ENCODE measurements at regions not wholly inside any gene's neighbourhood (a gene's known extent, or its start where the extent isn't known, plus 50 kb on each side); places are given as distances from the start of the nearest gene placed in this dataset.

GRCh38 chr12:107560899-107561285 is 124.7 kb upstream of the PWP1 start:
- CTCF ChIA-PET: interaction anchor here (1.6 kb wide), 1 partner anchor 427 kb away, joined by 4 read pairs; no protein-coding TSS in a partner anchor
- no peak for TF ChIP-seq WT1 (tag by site-specific recombination; IDR thresholded peaks at IDR 0.05)
- TF ChIP-seq PRDM1 (tag by site-specific recombination; IDR thresholded peaks at IDR 0.05): no peak
- TF ChIP-seq ZNF223 (tag by site-specific recombination; IDR thresholded peaks at IDR 0.05): no peak
- no peak for TF ChIP-seq ZNF518A (tag by site-specific recombination; conservative IDR thresholded peaks at IDR 0.05; ENCODE audit: low read depth)
- TF ChIP-seq ZSCAN23 (tag by site-specific recombination; IDR thresholded peaks at IDR 0.05): no peak

GRCh38 chr12:107564946-107565345 is 120.7 kb upstream of the PWP1 start:
- H3K4me3 ChIP-seq (ENCODE audit: low read depth, low read length): no peak overlapping the region
- ChIA-PET CTCF (interaction anchor here (0.5 to 1.5 kb wide), 5 partner anchors 14 to 595 kb away, joined by 3 to 5 read pairs (median 4); no protein-coding TSS in a partner anchor), POLR2A (no interaction called here)
- TF ChIP-seq ZSCAN16 (tag by site-specific recombination; IDR thresholded peaks at IDR 0.05) (0 out of 2 replicates have a peak, but pooled peaks have one; percentile 13), EGR2 (tag by site-specific recombination; IDR thresholded peaks at IDR 0.05; ENCODE audit: low read depth) (no peak), ZNF654 (tag by site-specific recombination; IDR thresholded peaks at IDR 0.05; ENCODE audit: low read depth) (peak; percentile 26; the same call in 1 of the 2 replicates)
- no peak overlapping the region for H3K27ac ChIP-seq (ENCODE audit: extremely low read depth, low read depth, low read length)
- H3K4me1 ChIP-seq (ENCODE audit: control insufficient read depth, insufficient read depth, low read length): no peaks in the 10 kb centered on the region
- H3K36me3 ChIP-seq (ENCODE audit: control insufficient read depth in 2 of 2, insufficient read depth in 1 of 2, low read length in 2 of 2): no peaks in the 10 kb centered on the region
- no peaks in the 10 kb centered on the region for H3K9me3 ChIP-seq (ENCODE audit: control insufficient read depth, insufficient read depth, low read depth, low read length)

More at GRCh38 chr12:107560899-107561285, 124.7 kb upstream of the PWP1 start:
- Histone ChIP-seq H3K4me3 (ENCODE audit: low read depth, low read length) (no peak overlapping the region), H3K9me3 (ENCODE audit: control insufficient read depth, insufficient read depth, low read depth, low read length) (no peaks in the 10 kb centered on the region), H3K4me1 (ENCODE audit: control insufficient read depth, insufficient read depth, low read length) (no peaks in the 10 kb centered on the region), H3K36me3 (ENCODE audit: control insufficient read depth in 2 of 2, insufficient read depth in 1 of 2, low read length in 2 of 2) (no peaks in the 10 kb centered on the region), H3K27ac (ENCODE audit: extremely low read depth, low read depth, low read length) (no peak overlapping the region)
- POLR2A ChIA-PET: no interaction called here

- POLR2A ChIA-PET: no interaction called here
- H3K4me3 ChIP-seq (ENCODE audit: low read depth, low read length): no peak overlapping the region
- H3K4me1 ChIP-seq (ENCODE audit: control insufficient read depth, insufficient read depth, low read length): no peaks in the 10 kb centered on the region
- no peak for TF ChIP-seq ZNF76 (tag by site-specific recombination; IDR thresholded peaks at IDR 0.05; ENCODE audit: borderline replicate concordance, low read depth)
- no peak for TF ChIP-seq ZNF202 (tag by site-specific recombination; IDR thresholded peaks at IDR 0.05; ENCODE audit: borderline replicate concordance)
- TF ChIP-seq HOXA7 (CRISPR knock-in tag; IDR thresholded peaks at IDR 0.05; ENCODE audit: borderline replicate concordance): no peak
- no peak for TF ChIP-seq ZNF707 (tag by site-specific recombination; IDR thresholded peaks at IDR 0.05)
- no peak for TF ChIP-seq ZNF23 (tag by site-specific recombination; IDR thresholded peaks at IDR 0.05; ENCODE audit: borderline replicate concordance)
- TF ChIP-seq ZNF658 (tag by site-specific recombination; IDR thresholded peaks at IDR 0.05): no peak
- TF ChIP-seq ZNF354C (tag by site-specific recombination; IDR thresholded peaks at IDR 0.05; ENCODE audit: borderline replicate concordance, low read depth): no peak
- no peak for TF ChIP-seq ZNF529 (tag by site-specific recombination; IDR thresholded peaks at IDR 0.05; ENCODE audit: insufficient replicate concordance)
- no peak for TF ChIP-seq ZNF692 (tag by site-specific recombination; IDR thresholded peaks at IDR 0.05)
- no peak for TF ChIP-seq ZNF404 (tag by site-specific recombination; IDR thresholded peaks at IDR 0.05)
- TF ChIP-seq ZFP3 (tag by site-specific recombination; IDR thresholded peaks at IDR 0.05; ENCODE audit: low read depth): no peak
- no peak for TF ChIP-seq REST (tag by site-specific recombination; IDR thresholded peaks at IDR 0.05)
- TF ChIP-seq ZNF274 (IDR thresholded peaks at IDR 0.05; ENCODE audit: low read length): no peak
- TF ChIP-seq ZNF274 (tag by site-specific recombination; IDR thresholded peaks at IDR 0.05; ENCODE audit: borderline replicate concordance): no peak
- TF ChIP-seq KLF8 (tag by site-specific recombination; IDR thresholded peaks at IDR 0.05): no peak
- H3K27ac ChIP-seq (ENCODE audit: extremely low read depth, low read depth, low read length): no peak overlapping the region
- H3K36me3 ChIP-seq (ENCODE audit: control insufficient read depth in 2 of 2, insufficient read depth in 1 of 2, low read length in 2 of 2): no peaks in the 10 kb centered on the region
- H3K9me3 ChIP-seq (ENCODE audit: control insufficient read depth, insufficient read depth, low read depth, low read length): no peaks in the 10 kb centered on the region
- CTCF ChIA-PET: interaction anchor here (0.5 to 1.5 kb wide), 6 partner anchors 14 to 596 kb away, joined by 3 to 5 read pairs (median 3); no protein-coding TSS in a partner anchor
These were observed 120.0 kb upstream of the PWP1 start for GRCh38 chr12:107565551-107565950.
